Testis (tissue), 2 donors: ENCODE measurements at regions not wholly inside any gene's neighbourhood (a gene's known extent, or its start where the extent isn't known, plus 50 kb on each side); places are given as distances from the start of the nearest gene placed in this dataset.

Experiments used
- POLR2A ChIP-seq: fragments of 450-650 bp; IDR thresholded peaks from one replicate; pipeline ENCODE4 v1.6.1; 2017; ENCODE audit warnings: antibody characterized with exemption, mild to moderate bottlenecking, moderate library complexity
- TF ChIP-seq, protein P1 (sequence below), 3 experiments: fragments of 450-650 bp in 2 of 3; fragments of 200-600 bp in 1 of 3; sonication (generic) in 1 of 3; IDR thresholded peaks; one replicate each; pipeline ENCODE4 v1.5.1; 2016 to 2019; ENCODE audit warnings: antibody characterized with exemption in 3 of 3, mild to moderate bottlenecking in 2 of 3, moderate library complexity in 1 of 3

GRCh38 chr22:23384431-23384830 is 195.7 kb downstream of the IGLL1 start:
- TF ChIP-seq, protein P1, sequence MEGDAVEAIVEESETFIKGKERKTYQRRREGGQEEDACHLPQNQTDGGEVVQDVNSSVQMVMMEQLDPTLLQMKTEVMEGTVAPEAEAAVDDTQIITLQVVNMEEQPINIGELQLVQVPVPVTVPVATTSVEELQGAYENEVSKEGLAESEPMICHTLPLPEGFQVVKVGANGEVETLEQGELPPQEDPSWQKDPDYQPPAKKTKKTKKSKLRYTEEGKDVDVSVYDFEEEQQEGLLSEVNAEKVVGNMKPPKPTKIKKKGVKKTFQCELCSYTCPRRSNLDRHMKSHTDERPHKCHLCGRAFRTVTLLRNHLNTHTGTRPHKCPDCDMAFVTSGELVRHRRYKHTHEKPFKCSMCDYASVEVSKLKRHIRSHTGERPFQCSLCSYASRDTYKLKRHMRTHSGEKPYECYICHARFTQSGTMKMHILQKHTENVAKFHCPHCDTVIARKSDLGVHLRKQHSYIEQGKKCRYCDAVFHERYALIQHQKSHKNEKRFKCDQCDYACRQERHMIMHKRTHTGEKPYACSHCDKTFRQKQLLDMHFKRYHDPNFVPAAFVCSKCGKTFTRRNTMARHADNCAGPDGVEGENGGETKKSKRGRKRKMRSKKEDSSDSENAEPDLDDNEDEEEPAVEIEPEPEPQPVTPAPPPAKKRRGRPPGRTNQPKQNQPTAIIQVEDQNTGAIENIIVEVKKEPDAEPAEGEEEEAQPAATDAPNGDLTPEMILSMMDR (IDR thresholded peaks at IDR 0.05), result no peak
- TF ChIP-seq POLR2A, result no peak
